ENCODE measurements at regions not wholly inside any gene's neighbourhood (a gene's known extent, or its start where the extent isn't known, plus 50 kb on each side); places are given as distances from the start of the nearest gene placed in this dataset.
"Not testable (repeated sequence)": the region's sequence is repeated elsewhere in the genome, so short reads cannot be mapped to it uniquely, and the experiment has no call there.

DNA sequence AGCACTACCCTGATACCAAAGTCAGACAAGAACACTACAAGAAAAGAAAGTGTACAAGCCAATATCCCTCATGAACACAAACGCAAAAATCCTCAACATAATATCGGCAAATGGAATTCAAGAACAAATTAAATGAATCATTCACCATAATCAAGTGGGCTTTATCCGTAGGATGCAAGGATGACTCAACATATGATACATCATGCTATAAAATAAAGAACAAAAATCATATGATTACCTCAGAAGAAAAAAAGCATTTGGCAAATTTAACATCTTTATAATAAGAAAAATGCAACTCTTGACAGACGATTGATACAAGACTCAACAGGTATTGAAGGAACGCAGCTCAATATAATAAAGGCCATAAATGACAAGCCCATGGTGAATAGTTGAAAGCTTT, 843.9 kb downstream of the FRK start:
- FAIRE-seq, result no peak

DNA sequence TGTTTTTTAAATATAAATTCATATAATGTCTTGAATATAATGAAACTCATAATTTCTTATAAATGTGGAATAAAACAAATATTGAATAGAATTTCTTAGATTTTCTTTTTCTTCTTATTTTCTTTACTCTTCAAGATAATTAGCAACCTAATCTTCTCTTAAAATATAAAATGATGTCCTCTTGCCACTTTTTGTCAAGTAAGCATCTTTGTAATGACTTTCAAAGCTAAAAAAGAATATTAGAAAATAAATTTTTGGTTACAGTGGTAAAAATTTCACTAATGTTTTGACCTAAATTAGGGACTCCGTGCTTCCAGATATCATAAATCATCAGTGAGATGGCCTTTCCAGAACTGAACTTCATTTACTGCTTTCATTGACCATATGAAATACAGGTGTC, 846.4 kb downstream of the FRK start:
- FAIRE-seq, result no peak

DNA sequence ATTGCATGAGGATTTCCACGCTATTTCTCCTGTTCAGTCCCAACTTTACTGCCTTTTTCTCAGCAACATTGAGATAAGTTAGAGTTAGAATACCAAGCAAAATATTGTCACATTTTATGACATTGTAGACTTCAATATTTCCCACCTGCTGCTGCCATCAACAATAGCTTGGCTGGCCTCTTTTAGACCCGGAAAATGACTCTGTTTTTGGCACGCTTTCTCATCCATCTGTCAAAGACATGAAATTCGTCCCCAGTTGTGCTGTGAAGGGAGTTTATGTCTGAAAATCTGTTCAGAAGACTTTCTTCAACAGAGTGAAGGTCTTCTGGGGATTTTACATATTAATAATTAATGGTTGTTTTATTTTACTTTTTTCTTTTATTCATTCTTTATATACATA, 857.3 kb downstream of the FRK start:
- FAIRE-seq, result no peak

DNA sequence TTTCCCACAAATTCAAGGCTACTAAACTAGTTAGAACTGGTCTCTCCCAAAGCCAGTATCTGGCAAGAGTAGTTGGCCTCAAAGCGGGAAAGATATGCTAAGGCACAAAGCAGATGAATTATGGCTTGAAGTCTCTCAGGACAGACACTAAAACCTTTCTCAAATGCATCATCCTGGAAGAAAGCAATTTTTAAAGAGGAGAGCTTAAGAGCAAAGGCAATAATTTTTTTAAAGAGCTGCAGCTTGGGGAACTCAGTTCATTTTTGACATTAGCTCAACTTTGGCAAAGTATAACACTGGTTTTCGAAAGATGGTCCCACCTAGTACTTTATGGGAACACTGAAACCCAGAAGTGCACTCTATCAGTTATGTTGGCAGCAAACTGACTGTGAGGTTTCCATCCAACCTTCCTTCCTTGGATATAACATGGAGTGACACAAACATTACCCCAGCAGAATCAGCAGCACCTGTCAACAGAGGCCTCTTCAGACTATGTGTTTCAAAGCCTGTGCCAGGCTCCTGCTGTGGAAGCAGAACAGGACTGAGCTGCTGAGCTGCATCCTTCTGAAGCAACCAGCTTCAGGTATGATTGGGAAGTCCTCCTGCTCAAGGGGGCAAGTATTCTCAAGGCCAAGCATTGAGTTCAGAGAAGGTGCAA, 852.3 kb upstream of the HS3ST5 start:
- FAIRE-seq, result no peak

DNA sequence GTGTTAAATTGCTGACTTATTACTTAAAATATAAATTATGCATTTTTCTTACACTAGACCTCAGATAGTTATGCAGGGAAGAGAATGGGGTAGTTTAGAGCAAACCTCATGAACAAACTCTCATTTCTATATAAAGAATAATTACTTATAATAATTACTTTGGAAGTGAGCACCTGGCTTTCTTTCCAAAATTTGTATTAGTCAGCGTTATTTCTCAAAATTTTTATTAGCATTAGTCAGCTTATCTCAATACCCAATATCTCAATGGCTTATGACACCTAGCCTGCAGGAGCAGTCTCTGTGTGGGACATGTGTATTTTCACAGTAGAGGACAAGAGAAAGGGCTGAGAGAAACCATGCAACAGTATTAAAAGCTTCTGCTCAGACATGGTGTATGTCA, 849.2 kb upstream of the HS3ST5 start:
- FAIRE-seq, result no peak

DNA sequence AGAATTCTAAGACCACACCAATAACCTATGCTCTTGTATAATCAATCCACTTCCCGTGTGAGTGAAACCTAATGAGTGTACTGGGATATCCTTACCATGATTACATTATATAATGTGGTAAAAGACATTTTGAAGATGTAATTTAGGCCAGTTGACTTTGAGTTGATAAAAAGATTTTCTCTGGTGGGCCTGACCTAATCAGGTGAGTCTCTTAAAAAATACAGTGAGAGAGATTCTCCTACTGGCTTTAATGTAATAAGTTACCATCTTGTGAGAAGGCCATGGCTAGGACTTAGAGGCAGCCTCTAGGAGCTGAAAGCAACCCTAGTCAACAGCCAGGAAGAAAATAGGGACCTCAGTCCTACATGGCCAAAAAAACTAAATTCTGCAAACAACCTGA, 847.7 kb upstream of the HS3ST5 start:
- FAIRE-seq, result no peak

DNA sequence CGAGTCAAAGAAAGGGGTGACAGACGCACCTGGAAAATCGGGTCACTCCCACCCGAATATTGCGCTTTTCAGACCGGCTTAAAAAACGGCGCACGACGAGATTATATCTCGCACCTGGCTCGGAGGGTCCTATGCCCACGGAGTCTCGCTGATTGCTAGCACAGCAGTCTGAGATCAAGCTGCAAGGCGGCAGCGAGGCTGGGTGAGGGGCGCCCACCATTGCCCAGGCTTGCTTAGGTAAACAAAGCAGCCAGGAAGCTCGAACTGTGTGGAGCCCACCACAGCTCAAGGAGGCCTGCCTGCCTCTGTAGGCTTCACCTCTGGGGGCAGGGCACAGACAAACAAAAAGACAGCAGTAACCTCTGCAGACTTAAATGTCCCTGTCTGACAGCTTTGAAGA, 832.6 kb upstream of the HS3ST5 start:
- not testable (repeated sequence) for FAIRE-seq

DNA sequence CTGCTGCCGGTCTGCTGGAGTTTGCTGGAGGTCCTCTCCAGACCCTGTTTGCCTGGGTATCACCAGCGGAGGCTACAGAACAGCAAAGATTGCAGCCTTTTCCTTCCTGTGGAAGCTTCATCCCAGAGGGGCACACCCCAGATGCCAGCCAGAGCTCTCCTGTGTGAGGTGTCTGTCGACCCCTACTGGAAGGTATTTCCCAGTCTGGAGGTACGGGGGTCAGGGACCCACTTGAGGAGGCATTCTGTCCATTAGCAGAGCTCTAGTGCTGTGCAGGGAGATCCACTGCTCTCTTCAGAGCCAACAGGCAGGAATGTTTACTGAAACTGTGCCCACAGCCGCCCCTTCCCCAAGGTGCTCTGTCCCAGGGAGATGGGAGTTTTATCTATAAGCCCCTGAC, 823.1 kb upstream of the HS3ST5 start:
- FAIRE-seq, result not testable (repeated sequence)

DNA sequence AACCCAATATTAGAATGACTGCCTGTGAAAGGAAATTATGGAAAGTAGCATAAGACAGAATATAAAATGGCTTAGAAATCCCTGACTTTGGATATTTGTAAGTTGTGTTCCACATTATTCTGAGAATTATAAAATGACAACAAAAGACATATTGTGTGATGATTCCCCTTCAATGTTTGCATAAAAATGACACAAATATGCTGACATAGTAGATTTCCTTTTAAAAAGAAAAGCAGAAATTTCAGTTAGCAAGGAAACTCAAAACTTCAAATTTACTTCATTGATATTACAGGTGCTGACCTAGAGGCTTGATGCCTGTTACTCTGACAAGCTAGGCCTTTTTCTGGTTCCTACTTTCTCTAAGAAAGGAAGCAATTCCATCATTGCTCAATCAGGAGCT, 816.9 kb upstream of the HS3ST5 start:
- FAIRE-seq, result no peak

DNA sequence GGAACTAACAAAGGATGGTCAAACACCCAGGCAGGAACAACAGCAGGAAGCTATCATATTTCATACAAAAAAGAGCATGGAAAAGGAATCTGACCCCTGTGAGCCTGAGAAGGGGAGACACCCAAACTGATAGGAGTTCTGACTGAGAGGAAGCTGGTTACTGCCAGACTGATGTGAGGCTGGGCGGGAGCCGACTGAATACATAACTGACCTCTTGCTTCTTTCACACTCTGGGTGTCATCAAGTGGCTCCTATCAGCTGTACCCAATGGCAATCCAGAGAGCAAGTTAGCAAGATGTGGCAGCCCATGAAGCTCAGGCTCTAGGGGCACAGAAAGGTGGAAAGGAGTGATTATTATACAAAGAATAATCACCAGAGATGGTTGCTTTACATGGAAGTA, 795.1 kb upstream of the HS3ST5 start:
- no peak for FAIRE-seq

DNA sequence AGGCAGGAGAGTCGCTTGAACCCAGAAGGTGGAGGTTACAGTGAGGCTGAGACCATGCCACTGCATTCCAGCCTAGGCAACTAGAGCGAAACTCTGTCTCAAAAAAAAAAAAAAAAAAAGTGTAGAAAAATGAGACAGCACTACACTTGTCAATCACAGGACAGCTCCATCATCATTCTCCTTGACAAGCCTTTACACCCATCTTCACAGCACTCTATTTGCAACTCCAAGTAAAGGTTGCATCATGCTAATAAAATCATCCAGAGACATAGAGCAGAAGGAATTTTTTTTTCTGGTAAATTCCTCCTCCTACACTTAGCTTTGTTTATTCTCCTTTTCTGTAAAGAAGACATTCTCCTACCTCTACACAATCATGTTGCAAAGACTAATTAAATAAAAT, 791.0 kb upstream of the HS3ST5 start:
- FAIRE-seq, result no peak

DNA sequence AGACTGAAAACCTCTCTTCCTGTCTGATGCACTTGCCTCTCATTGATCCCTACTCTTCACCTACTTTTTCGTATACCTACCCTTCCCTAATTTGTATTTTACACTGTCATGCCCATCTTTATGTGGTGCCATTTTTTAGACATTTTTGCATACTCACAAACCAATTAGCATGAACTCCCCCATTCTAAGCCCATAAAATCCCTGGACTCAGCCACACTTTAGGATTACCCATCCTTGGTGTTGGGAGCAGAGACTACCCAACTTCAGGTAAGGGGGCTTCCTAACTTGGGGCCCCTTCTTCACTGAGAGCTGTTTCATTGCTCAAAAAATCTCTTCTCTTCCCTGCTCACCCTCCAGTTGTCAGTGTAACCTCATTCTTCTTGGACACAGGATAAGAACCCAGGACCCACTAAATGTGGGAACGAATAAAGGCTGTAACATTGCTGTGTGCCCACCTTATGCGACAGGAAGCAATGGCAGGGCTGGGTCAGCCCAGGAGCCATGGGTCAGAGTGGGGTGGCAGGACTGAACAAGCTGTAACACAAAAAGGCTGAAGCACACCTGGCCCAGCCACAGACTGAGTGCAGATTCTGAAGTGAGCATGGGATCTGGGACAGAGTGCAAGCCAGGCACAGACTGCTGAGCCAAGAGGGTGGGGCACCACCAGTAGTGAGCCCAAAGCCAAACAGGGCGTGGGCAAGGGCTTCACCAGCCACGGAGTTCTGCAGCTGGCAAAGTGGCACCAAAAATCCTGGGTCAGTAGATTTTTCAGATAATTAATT, 789.1 kb upstream of the HS3ST5 start:
- FAIRE-seq, result no peak

DNA sequence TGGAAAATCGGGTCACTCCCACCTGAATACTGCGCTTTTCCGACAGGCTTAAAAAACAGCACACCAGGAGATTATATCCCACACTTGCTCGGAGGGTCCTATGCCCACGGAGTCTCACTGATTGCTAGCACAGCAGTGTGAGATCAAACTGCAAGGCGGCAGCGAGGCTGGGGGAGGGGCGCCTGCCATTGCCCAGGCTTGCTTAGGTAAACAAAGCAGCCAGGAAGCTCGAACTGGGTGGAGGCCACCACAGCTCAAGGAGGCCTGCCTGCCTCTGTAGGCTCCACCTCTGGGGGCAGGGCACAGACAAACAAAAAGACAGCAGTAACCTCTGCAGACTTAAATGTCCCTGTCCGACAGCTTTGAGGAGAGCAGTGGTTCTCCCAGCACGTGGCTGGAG, 778.7 kb upstream of the HS3ST5 start:
- not testable (repeated sequence) for FAIRE-seq

DNA sequence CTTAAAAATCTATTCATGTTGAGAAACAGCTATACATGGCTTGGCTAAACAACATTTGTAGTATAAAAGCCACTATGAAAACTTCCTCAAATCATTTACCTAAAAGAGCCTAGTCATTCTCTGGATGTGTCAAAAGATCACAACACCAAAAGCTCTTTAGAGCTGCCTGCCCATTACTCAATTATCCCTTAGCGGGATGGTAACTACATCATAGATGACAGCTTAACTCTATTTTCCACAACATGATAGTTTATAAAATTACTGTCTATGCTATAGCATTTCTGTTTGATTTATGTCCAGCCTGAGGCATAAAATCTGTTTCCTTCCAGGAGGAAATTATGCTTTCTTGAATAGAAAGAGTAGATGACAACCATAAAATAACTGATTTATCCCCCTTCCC, 777.6 kb upstream of the HS3ST5 start:
- no peak for FAIRE-seq

DNA sequence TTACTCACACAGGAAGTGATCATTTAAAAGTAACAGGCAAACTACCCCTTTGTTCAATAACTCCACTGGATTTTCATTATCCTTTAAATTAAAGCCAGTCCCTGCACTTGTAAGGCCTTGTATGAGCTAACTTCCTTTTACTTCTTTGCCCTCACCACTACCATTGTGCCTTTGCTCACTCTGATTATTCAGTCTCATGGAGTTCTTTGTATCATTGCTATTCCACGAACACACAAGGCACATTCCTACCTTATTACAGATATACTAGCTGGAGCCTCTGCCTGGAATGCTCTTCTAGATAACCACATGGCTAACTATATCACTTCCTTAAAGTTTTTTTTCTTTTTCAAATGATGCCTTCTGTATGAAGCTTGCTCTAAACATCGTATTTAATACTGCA, 748.6 kb upstream of the HS3ST5 start:
- FAIRE-seq, result no peak

DNA sequence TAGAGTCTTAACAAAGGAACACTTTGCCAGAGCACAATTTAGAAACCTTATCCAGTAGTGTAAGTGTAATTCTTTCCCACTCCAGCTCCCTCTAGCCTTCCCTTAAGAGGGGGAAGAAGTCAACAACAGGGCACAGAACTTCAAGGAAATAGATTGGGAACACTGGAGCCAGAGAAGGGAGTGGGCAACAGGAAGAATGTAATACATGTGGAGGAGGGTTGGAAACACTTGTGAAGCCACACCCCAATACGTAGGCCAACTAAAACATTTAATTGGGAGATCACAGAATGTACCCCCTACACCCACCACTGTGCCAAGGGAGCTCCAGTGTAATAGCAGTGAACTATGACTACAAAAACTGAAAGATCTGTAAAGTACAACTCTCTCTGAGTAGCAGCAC, 735.7 kb upstream of the HS3ST5 start:
- no peak for FAIRE-seq

DNA sequence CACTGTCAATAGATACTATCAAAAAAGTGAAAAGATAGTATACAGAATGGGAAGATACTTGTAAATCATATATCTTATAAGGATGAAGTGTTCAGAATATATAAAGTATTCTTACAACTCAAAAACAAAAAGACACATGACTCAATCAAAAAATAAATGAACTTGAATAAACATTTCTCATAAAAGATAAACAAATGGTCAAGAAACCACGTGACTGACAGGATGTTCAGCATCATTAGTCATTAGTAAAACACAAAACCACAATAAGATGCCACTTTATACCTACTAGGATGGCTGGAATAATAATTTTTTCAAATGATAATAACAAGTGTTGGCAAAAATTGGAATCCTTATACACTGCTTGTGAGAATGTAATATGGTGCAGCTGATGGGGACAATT, 729.1 kb upstream of the HS3ST5 start:
- FAIRE-seq, result no peak

DNA sequence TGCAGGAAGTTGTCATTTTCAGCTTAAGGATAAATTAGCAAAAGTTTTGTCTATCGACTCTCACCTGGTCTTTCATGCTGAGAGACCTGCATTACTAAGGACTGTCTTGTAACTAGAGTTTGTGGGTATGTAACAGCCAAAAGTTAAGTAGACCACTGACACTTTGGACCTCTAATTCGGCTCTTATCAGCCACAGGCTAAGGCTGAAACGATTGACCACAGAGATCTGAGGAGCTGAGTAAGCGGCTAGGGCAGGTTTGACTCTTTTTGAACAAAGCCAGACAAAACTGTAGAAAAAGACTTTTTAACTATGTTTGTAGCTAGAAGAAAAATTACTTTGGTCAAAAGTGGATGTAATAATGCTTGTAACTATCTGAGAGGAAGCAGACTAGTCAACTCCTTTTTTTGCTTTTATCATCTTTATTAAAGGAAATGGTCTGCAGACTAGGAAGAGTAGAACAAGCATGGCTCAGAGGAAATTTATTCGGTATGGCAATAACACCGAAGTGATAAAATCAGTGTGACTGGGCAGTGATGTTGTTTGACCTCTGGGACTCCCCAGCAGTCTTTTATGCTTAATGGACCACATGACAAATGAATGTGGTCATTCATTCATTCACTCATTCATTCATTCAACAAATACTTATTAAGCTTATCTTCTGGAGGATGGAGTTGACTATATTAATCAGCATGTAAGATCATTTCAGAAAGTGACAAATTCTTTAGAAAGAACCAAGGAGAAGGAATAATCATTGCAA, 725.0 kb upstream of the HS3ST5 start:
- no peak for FAIRE-seq

DNA sequence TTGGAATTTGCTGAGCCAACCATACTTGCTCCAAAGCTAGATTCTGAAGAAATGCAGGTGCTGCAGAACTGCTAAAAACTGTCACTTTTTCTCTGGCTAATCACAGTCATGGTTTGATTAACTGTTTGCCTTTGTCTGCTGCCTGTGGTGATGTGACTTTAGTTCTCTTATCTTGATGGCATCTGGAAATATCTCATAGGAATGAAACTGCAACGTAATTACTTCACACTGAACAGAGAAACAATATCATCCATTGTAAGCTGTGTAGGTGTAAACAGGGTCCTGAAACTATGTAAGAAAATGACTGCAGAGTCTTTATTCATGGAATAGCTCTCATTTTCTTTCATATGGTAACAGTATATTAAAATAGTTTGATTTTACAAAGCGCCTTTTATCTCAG, 721.9 kb upstream of the HS3ST5 start:
- FAIRE-seq, result no peak

DNA sequence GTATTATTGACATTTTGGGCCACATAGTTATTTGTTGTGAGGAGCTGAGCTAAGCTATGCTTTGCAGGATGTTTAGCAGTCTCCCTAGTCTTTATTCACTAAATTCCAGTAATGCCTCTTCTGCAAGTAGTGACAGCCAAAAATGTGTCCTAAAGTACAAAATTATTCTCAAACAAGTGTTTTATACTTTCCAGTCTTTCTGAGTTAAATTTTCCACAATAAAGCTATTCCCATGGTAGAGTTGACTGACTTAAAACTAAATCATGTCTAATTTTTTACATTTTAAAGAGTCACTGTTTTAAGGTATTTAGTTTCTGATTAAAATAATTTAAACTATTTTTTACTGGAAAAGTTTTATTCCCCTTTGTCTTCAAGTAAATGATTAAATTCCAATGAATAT, 717.8 kb upstream of the HS3ST5 start:
- FAIRE-seq, result no peak

DNA sequence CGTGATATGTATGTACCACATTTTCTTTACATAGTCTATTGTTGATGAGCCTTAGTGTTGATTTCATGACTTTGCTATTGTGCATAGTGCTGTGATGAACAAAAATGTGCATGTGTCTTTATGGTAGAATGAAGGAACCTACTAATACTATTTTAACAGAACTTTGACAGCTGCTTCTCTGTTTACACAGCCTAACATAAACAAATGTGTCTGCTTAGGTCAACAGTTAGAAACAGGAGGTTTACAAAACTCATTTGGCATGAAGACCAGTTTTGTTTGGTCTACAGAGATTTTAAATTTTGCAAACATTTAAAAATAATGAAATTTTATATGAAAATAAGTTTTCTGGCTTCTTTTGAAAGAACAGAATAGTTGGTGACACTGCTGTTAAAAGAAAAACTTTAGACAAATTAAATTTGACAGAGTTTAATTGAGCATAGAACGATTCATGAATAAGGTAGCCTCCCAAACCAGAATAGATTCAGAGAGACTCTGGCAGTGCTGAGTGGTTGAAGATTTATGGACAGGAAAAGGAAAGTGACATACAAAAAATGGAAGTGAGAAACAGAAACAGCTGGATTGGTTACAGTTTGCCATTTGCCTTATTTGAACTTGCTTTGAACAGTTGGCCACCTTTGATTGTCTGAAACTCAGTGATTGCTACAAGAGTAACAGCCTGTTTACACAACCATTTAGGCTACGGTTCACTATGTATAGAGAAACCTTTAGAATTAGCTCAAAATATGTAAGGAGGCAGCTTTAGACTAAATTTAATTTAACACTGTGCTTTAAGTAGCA, 715.8 kb upstream of the HS3ST5 start:
- FAIRE-seq, result no peak

DNA sequence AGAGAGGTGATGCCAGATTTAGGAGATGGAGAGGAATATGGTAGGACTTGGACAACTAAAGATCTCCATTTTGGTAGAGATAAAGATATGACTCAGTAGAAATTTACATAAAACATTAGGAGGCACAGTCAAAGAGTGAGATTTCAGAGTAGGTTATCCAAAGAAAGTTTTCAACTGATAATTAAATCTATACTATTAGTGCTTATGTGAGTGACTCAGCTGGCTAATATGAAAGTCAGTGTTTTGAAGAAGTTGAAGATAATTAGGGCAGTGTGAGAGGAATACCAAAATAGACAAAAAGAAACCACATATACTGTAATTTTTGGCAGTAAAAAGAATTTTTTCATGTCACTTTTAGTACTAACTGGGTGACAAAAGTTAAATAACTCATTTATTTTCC, 712.8 kb upstream of the HS3ST5 start:
- FAIRE-seq, result no peak

DNA sequence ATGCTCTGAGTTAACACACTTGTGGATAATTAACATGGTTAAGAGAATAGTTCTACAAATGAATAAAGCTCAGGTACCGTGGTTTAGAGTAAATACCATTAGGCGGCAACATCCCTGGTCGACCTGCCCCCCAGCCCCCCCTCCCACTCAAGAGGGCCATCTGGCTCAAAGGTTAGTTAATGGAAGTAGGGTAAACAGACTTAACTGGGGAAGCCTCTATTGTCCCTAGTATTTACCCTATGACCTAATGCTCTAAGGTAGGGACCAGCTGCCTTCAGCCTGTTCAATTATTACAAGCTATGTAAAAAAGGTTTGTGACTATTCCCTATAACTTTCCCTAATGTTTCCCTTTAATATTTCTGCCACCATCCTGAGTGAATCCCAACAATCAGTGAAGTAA, 711.4 kb upstream of the HS3ST5 start:
- not testable (repeated sequence) for FAIRE-seq

Data from G401.6 (cell line).